HG03432 (cell line): ENCODE measurements at regions not wholly inside any gene's neighbourhood (a gene's known extent, or its start where the extent isn't known, plus 50 kb on each side); places are given as distances from the start of the nearest gene placed in this dataset.
A peak's percentile ranks its signal among the peaks of the same experiment; 100 is the strongest.

ENCODE experiments used
- ATAC-seq: cut with Tn5 transposase; IDR thresholded peaks from one replicate; pipeline ENCODE4 v1.9.1; 2021; ENCODE audit warnings: mild to moderate bottlenecking, moderate library complexity; ENCODE audit not compliant: unreplicated experiment

DNA sequence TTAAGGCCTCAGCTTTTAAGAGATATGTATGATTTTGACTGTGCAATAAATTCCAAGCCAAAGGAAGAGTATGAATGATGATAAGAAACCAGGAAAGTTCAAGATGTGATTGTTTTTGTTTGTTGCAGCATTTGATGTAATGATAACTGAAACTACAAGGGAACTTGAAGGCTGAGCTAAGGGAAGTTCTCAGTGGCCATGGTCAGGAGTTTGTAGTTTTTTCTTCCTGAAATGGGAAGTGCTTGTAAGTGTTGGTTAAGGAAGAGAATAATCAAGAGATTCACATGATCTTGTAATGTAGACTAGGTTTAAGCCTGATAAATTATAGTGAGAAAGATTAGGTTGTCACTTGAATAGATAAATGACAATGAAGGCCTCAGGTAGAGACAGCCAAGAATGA, 53.4 kb downstream of the PTCHD4 start:
- no peak for ATAC-seq

DNA sequence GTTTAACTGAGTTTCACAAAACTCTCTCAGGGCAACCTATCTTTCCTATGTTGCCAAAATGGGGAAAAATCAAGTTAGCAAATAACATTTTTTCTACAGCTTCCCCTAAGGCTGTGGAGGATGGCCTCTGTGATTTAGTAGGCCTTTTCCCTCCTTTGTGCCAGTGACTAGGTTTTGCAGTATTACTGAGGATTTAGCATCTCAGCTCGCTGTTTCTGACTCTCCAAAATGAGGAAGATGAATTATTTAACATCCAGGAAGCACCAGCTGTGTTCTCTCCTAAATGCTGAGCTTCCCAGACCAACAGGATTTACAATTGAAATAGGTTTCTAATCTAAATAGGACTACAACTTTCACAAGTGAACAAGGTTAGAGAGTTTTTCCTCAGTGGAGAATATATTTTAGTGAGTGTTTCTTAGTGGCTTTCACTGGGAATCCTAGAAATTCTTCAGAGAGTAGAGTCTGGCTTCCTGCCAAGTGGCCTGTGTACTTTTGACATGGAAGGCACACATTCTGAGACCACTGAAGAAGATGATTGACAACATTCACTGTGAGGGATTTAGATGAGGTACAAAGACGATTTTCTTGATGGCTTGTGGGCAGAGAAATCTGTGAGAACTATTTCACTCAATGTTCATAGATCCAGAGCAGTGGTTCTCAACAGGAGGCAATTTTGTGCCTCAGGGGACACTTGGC, 62.4 kb downstream of the PTCHD4 start:
- ATAC-seq: no peak

DNA sequence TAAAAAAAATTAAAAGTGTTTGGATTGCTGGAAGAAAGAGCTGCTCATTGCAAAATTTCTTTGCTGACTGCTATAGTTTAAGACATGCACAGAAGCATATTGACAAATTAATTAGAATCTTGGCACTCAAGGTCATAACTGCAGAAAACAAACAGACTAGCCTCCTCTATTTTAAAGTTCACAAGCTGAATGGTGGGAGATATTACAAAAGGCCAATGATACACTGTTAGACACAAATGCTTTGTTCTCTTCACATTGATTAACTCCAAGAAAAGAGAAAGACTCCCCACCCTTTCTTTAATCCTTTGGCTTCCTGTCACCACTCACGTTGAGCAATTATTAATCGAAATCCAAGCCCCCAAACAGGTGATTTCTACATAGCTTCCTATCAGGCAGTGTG, 69.1 kb downstream of the PTCHD4 start:
- ATAC-seq: no peak

DNA sequence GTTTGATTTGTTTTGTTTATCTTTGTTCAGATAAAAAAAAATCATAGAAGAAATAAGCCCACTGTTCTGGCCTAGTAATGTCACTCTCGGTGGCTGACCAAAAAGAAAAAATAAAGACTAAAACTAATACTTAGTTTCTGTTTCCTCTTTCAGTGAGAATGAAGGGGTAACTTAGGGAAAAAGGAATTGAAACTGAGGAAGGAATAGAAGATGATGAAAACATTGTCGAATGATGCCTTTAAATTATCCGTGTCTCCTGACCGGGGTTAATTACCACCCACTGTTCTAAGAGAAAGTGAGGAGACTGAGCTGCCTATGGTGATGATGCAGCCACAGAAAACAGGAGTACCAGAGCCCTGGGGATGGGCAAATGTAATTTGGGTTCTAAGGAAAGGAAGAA, 73.1 kb downstream of the PTCHD4 start:
- ATAC-seq: no peak

DNA sequence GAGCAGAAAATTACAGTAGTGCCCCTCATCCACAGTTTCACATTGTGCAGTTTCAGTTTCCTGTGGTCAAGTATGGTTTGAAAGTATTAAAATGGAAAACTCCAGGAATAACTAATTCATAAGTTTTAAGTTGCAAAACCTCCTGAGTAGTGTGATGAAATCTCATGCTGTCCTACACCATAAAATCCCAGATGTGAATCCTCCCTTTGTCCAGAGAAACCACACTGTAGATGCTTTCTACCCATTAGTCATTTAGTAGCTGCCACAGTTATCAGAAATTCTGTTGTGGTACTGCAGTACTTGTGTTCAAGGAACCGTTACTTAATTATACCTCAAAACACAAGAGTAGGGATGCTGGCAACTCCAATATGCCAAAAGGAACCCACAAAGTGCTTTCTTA, 74.7 kb downstream of the PTCHD4 start:
- ATAC-seq: no peak

DNA sequence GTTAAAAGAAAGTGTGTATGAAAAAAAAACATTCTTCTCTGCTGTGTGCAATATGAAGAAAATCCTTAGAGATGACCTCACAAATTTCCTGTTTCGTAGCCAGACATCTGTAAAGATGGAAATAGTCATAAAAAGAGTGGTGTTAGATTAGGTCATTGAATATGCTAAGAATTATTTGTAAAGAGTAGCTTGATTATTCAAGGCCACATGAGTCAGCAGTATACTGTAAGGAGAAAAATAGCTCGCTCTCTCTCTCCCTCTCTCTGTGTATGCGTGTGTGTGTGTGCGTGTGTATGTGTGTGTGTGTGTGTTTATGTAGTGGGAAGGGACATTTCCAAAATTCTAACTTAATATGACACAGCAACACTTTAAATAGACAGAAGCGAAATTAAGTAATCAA, 78.8 kb downstream of the PTCHD4 start:
- no peak for ATAC-seq

DNA sequence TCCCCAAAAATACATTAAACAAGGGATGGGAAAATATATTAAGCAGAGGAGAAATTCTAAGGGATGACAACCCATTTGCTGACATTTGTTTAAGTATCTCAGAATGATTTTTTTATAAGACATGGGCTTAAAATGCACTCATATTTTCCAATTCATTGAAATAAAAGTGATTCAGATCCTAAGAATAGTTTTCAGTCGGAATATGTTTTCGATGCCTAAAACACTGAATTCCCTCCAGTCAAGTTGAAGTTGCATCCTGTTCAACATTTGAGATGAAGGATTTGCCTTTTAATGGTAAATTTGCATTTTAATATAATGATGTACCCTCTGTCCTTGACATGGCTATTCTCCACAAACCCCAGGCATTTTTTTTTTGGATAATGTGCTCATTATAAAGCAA, 79.3 kb downstream of the PTCHD4 start:
- ATAC-seq: no peak

DNA sequence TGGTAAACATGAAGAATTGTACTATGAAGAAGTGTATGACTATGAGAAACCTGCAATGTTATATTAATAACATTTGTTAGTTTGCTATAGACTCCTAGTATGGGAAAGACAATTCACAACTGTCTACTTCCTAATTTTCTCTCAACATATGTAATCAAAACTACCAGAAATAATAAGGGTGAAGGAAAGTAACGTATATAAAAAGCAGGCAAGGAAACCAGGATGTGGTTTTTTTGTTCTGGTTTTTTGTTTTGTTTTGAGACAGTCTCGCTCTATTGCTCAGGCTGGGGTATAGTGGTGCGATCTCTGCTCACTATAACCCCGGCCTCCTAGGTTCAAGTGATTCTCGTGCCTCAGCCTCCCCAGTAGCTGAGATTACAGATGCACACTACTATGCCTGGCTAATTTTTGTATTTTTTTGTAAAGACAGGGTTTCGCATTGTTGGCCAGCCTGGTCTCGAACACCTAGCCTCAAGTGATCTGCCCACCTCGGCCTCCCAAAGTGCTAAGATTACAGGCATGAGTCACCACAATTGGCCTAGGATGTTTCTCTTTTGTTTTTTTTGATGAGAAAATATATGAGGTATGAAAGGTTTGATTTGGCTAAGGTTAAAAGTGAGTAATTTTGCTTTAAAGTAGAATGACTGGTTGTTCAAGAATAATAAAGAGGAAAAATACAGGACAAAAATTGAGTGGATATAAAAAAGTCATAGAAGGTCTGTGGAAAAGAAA, 83.1 kb downstream of the PTCHD4 start:
- ATAC-seq: peak; percentile 90

DNA sequence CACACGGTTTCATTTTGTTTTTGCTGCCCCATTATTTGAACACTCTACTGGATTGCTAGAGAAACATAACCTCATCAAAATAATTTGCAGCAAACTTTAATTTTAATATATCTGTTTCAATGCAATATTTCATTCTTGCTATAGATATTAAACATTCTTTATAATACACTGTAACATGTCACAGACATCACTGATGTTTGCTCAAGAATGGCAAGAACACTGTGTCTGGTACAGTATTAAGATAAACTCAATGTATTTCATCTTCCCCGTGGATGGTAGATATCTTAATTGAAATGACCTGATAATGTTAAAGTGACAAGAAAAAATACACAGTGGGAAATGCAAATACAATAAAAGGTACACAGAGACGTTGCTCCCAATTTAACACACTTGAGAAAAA, 86.0 kb downstream of the PTCHD4 start:
- ATAC-seq: no peak

DNA sequence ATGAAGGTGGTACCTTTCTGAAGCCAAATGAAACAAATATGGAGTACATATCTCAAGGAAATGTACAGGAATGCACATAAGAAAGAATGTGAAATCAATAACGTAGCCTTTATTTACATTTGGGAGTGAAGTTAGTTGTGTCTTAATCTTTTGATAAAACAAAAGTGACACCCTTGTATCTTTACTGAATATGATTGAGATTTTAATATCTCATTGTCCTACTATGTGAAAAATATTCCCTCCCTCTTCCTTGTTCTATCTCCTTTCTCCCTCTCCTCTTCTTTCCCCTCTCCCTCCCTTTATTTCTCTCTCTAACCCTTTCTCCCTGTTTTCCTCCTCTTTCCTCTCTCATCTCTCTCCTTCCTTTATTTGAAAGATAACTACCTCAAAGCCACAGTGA, 89.1 kb downstream of the PTCHD4 start:
- no peak for ATAC-seq

DNA sequence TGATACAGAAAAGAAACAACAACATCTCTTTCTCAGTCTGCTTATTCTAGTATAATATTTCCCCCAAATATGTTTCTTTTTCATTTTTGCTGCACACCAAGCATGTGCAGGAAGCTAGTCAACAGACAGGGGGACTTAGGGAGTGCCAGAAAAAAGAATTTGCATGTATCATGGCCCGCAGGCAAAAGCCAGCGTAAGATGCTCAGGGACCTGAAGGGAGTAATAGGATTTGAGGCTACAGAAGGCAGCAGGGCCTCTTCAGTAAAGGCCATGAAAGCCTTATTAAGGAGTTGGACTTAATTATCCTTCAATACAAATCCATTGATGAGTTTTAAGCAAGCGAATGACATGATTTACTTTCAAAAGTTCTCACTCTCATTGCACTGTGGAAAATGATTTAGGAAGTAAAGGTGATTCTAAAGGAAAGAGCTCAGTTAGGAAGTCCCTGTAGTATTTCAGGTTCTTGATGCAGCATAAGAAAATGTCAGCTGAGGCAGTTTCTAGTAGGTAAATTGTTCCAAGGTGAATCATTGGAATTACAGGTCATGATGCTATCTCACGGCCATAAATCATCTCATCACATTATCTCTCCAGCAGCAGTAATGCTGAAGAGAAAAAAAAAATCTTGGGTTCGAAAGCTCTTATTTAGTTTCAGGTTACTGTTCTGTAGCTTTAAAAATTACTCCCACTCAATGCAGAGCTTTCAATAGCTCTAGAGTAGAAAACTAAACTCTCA, 94.8 kb downstream of the PTCHD4 start:
- ATAC-seq: no peak

DNA sequence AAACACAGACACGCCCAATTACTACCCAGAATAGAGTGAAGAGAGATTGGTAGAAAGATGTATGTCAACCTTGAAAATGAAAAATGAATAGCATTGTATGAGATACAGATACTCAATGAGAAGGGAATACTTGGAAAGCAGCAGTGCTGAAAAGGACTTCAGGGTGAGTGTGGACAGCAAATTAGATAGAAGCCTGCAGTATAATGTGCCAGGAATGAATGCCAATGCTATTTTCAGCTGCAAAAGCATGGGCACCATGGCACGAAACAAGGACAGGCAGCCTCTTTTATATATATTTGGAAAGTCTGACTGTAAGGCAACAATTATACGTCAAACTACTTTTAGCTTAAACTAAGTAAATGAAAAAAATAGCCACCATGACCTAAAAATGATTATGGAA, 118.2 kb downstream of the PTCHD4 start:
- no peak for ATAC-seq

DNA sequence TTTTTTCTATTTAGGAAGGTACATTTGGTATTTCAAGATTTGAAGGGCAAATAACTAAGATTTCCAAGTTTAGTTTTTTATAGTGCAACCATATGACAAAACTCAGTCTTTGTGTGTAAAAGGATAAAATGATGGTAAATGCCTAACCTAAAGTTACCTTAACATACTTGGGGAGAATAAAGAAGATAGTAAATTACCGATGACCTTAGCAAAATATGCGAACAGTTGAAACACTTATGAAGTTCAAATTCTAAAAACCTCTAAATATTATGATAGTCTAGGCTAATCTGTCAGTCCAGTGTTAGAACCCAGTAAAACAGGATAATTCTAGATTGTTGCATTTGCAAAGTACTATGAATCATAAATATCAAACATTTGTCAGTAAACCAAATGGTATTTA, 127.5 kb downstream of the PTCHD4 start:
- no peak for ATAC-seq

DNA sequence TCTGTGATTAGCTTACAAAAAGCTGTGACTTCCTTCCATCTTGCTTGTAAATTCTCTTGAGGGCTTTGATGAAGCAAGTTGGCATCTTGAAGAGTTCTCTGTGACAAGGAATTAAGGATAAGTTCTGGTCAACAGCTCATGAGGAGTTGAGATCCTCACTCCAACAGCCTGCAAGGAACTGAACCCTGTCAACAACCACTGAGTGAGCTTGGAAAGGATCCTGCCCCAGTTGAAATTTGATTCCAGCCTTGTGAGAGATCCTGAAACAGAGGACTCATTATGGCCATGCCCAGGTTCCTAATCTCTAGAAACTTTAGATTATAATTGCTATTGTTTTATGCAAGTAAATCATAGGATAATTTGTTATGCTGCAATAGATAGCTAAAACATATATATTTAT, 133.7 kb downstream of the PTCHD4 start:
- ATAC-seq: no peak

DNA sequence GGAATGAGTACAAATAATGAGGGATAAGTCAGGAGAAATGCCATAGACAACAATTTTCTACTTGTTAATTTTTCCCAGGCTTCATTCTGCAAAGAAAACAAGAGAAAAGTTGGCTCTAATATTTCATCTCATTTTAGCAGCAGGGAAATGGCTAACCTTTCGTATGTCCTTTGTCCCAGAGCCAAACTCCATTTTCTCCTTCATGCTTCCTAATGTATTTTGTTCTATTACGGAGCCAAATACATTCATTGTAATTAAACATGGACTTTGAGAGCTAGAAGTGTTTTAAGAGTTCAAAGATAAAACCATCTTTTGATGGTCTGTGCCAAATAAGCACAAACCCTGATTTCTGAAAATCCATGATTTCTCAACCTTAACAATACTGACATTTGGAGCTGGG, 136.9 kb downstream of the PTCHD4 start:
- no peak for ATAC-seq

DNA sequence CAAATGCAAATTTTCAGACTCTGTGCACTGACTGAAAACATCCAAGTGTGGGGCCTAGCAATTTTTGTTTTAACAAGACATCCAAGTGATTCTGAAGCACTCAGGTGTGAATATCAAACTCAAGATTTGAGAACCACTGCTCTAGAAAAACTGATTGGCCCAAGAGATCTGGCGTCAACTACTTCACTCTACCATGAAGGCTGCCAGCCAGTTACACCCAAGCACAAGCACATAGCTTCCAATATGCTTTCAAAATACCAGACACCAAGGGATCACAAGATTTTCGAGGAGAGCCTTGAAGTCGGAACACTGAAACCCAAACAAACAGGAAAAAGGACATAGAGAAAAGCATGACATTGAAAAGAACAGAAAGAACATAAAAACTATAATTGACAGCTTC, 140.2 kb downstream of the PTCHD4 start:
- ATAC-seq: no peak

DNA sequence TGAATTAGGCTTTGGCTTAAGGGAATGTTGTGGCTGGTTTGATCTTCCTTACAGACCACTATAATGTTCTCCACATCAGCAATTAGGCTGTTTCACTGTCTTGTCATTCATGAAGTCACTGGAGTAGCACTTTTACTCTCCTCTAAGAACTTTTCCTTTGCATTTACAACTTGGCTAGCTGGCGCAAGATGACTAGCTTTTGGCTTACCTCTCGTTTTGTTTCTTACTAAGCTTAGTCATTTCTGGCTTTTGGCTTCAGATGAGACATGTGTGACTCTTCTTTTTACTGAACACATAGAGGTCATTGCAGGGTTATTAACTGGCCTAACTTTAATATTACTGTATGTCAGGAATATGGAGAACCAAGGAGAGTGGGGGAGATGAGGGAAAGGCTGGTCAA, 143.2 kb downstream of the PTCHD4 start:
- peak; percentile 88 for ATAC-seq

DNA sequence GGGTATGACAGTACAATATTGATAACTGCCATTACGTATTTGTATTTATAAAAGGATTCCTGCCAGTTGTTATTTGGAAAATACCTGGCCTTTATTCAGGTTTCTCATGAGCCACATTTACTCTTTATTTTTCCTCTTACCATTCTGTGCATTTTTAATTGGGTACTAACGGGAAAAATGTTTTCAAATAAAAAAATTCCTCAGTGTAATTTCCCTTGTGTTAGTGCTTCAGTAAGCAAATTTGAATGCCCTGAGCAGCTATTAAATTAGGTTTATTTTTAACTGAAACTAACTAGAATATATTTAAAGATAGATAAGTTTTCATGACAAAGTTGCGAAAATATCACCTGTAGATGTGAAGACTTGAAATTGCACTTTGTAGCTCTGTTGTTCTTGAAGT, 146.0 kb downstream of the PTCHD4 start:
- ATAC-seq: no peak

DNA sequence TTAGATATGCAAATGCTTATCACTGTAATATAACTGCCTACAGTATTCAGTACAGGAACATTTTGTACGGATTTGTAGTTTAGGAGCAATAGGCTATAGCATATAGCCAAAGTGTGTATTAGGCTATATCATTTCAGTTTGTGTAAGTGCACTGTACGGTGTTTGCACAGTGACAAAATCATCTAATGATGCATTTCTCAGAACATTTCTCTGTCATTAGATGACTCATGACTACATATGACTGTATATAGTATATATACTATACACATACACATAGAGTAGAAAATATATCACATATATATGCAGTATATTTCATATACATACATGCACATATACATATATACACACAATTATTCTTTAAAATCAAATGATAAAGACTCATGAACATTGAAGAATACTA, 158.4 kb downstream of the PTCHD4 start:
- no peak for ATAC-seq

DNA sequence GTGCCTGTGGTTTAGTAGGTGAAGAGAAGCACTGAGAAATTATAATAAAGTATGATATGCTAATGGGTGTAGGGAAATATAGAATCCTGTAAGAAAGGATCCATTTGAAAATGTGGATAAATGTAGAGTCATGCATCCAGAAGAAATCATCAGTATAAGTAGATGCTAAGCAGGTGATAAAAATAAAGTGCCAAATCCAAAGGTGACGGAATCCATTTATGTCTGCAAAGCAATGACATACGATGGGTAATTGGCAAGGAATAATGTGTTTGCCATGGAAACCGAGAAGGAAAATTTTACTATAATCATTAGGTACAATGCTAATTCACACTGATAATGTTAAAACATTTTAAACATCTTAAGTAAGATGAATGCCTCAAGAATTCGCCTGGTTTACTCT, 163.0 kb downstream of the OPN5 start:
- ATAC-seq: no peak

DNA sequence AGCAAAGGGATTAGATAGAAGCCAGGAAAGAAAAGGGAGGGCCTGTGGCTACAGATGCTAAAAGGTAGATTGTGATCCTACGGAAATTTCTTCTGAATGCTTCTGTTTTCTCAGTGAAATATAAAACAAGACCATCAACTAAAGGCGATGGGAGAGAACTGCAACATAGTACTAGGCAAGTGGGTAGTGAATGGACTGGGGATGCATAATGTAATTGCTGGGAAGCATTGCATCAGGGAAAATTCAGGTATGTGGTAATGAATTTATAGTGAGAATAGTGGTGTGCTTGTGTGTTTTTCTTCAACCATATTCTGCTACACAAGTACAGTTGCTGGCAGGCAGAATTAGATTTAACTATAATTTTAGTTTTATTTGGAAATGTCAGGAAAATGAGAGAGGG, 156.6 kb downstream of the OPN5 start:
- no peak for ATAC-seq

DNA sequence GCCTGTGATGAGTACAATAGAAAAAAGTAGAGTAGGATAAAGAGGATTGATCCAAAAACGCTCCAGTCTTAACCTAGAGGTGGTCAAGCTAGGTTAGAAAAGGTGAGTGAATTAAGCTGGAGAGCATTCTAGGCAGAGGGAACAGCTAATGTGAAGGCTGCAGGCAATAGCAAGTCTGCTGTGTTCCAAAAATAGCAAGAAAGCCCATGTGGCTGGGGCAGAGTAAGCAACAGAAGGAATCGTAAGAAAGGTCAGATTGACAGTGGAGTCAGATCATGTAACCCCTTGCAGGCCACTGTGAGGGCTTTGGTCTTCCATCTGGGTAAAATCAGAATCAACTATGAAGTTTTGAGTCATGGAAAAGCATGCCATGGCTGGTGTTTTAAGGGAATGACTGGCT, 155.0 kb downstream of the OPN5 start:
- no peak for ATAC-seq
